IgD-negative memory B cell (primary cell): ENCODE measurements at regions not wholly inside any gene's neighbourhood (a gene's known extent, or its start where the extent isn't known, plus 50 kb on each side); places are given as distances from the start of the nearest gene placed in this dataset.
"Not testable (repeated sequence)": the region's sequence is repeated elsewhere in the genome, so short reads cannot be mapped to it uniquely, and the experiment has no call there.

Source experiments
- H3K27ac Mint-ChIP-seq, 3 donors: one replicate each; pipeline ENCODE4 v1.8.0; 2020 to 2022; ENCODE audit warnings: mild to moderate bottlenecking in 3 of 3, mixed read lengths in 3 of 3, moderate library complexity in 1 of 3
- H3K27me3 Mint-ChIP-seq: one replicate; pipeline ENCODE4 v1.8.0; 2021; ENCODE audit warnings: mixed read lengths
- H3K36me3 Mint-ChIP-seq: one replicate; pipeline ENCODE4 v1.8.0; 2020; ENCODE audit warnings: mild to moderate bottlenecking, mixed read lengths
- H3K4me1 Mint-ChIP-seq, 3 donors: one replicate each; pipeline ENCODE4 v1.8.0; 2020 to 2022; ENCODE audit warnings: mixed read lengths in 3 of 3, mild to moderate bottlenecking in 1 of 3
- H3K4me3 Mint-ChIP-seq, 4 donors: one replicate each; pipeline ENCODE4 v1.8.0; 2020 to 2022; ENCODE audit warnings: mild to moderate bottlenecking in 4 of 4, mixed read lengths in 4 of 4, moderate library complexity in 3 of 4
- H3K9me3 Mint-ChIP-seq, 3 donors: one replicate each; pipeline ENCODE4 v1.8.0; 2020 to 2021; ENCODE audit warnings: mixed read lengths in 3 of 3, mild to moderate bottlenecking in 1 of 3

- Mint-ChIP-seq H3K9me3 (peaks cover 2 to 5% (median 3%) of the 10 kb centered on the region in 3 donors), H3K27me3 (peaks cover 1% of the 10 kb centered on the region), H3K4me3 (no peak overlapping the region), H3K27ac (no peak overlapping the region), H3K4me1 (peaks cover 10 to 19% (median 12%) of the 10 kb centered on the region in 3 donors), H3K36me3 (peaks cover 13% of the 10 kb centered on the region)
These were observed 67.2 kb upstream of the ACYP2 start for GRCh38 chr2:54048117-54048785.

DNA sequence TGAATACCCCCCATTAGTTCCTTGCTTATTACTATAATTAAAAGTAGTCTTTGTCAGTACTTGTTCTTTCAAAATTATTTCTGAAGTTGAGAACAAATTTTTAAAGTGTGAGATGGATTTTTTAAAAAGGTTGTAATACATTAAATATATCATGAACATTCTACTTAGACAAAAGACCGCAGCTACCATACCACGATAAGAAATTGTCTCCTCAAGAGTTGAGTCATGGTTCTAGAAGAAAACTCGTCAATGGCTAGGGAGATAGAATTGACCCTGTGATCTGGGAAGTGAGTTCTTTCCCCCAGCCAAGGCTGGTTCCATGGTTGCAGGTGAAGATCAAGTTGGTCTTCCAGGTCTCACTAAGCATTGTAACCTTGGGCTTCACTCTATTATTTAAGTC is 67.8 kb upstream of the ACYP2 start:
- Mint-ChIP-seq H3K4me3 (no peak overlapping the region), H3K36me3 (peaks cover 13% of the 10 kb centered on the region), H3K9me3 (peaks cover 2 to 5% (median 2%) of the 10 kb centered on the region in 3 donors), H3K27me3 (peaks cover 1% of the 10 kb centered on the region), H3K27ac (no peak overlapping the region), H3K4me1 (peaks cover 7 to 17% (median 8%) of the 10 kb centered on the region in 3 donors)

DNA sequence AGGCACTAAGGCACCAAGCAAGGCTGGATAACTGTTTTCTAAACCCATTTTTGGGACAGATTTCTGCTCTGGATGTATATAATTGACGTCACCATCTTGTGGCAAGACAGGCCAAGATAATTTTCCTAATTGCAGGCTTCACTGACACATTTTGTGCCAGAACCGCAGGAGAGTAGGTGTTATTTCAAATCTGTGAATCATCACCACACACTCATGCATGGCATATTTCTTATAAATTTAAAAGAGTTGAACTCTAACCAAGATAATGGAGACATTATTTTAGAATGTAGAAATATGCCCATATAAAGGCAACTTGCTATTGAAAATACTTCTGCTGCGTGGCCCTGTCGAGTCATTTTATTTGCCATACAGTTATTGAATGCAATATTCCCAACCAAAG is 68.3 kb upstream of the ACYP2 start:
- Mint-ChIP-seq H3K4me1 (peaks cover 6 to 12% (median 7%) of the 10 kb centered on the region in 3 donors), H3K36me3 (peaks cover 13% of the 10 kb centered on the region), H3K27ac (no peak overlapping the region), H3K27me3 (peaks cover 1% of the 10 kb centered on the region), H3K4me3 (no peak overlapping the region), H3K9me3 (peaks cover 2 to 5% (median 2%) of the 10 kb centered on the region in 3 donors)

DNA sequence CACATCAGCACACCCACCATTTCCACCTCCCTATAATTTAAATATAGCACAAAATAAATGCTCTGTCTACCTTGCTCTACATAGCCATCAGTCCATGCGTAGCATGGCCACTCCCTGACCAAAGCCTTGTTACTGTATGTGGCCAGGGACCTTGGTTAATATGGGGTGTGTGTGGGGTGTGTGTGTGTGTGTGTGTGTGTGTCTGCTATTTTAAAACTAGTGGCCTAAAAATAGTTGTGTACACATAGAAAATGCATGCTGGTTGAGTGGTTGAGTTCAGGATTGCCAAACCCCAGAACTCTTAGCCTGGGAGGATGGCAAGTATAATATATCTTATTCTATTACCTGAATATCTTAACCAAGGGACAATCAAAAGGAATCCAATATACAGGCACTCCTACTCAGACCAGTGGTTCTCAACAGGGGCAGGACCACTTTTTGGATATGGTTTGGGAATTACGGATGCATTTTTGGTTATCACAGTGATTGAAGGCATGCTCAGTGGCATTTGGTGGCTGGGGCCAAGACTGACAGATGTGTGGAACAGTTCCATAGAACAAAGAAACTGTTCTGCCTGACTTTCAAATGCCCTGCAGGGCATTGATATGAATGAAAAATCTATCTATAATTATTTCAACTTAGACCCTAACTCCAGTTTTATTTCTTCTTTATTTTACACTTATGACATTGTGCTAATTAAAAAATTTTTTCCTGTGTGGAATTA is 72.3 kb upstream of the PSME4 start:
- Mint-ChIP-seq H3K4me3 (no peak overlapping the region), H3K27me3 (peaks cover 1% of the 10 kb centered on the region), H3K27ac (no peak overlapping the region), H3K4me1 (peaks cover 0 to under 1% (median 0%) of the 10 kb centered on the region in 3 donors), H3K36me3 (peaks cover 4% of the 10 kb centered on the region), H3K9me3 (peaks cover 2 to 5% (median 2%) of the 10 kb centered on the region in 3 donors)

DNA sequence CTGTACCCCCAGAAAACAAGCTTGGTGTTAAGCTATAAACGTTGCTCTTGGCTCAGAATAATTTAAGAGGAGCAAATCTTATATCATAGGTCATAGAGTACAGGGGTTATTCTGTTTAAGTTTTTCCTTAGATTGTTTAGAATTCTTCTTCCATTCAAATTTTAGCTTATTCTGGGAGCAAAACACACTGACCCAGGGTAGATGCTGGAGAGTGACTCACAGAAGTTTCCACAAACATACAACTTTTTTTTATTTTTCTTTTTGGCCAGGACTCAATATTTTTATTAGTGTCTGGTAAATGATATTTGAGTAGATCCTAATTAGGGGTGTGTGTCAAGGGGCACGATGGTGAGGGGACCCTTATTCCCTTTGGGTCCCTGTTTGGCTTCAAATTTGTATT is 71.5 kb upstream of the PSME4 start:
- H3K27ac Mint-ChIP-seq = no peak overlapping the region
- no peak overlapping the region for H3K4me3 Mint-ChIP-seq
- H3K36me3 Mint-ChIP-seq = peaks cover 4% of the 10 kb centered on the region
- peaks cover 1% of the 10 kb centered on the region for H3K27me3 Mint-ChIP-seq
- no peaks in the 10 kb centered on the region for H3K4me1 Mint-ChIP-seq
- H3K9me3 Mint-ChIP-seq = peaks cover 2 to 5% (median 2%) of the 10 kb centered on the region in 3 donors

DNA sequence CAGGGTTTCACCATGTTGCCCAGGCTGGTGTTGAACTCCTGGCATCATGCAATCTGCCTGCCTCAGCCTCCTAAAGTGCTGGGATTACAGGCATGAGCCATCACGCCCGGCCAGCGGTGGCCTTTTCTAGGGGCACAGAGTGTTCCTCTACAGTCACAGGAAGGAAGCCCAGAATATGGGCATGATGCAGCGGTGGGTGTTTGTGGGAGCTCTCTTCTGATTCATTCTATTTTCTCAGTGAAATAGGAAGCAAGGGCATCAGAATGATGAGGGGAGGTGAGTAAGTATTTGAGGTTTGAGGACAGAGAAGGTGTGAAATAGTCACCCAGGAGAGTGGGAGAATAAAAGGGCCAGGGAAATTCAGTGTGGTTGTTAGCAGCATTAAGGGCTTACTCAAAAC is 70.3 kb upstream of the PSME4 start:
- peaks cover 1% of the 10 kb centered on the region for H3K27me3 Mint-ChIP-seq
- H3K36me3 Mint-ChIP-seq = peaks cover 4% of the 10 kb centered on the region
- no peak overlapping the region for H3K4me3 Mint-ChIP-seq

DNA sequence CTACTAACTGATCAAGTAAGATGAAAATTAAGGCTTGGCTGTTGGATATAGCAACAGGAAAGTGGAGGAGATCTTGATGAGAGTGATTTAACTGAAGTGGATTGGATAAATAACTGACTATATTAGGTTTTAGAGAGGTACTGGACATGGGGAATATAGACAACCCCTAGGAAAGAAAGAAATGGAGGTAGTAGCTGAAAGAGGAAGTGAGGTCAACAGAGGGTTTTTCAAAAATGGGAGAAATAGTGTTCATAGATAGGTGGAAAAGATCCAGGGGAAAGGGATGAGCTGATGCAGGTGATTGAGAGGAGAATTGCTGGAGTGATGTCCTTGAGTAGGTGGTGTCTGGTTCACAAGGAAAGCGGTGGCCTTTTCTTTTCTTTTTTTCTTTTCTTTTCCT is 69.9 kb upstream of the PSME4 start:
- Mint-ChIP-seq H3K27ac (no peak overlapping the region), H3K4me1 (peaks cover 0 to 2% (median 0%) of the 10 kb centered on the region in 3 donors), H3K9me3 (peaks cover 2 to 5% (median 2%) of the 10 kb centered on the region in 3 donors), H3K27me3 (peaks cover 1% of the 10 kb centered on the region), H3K4me3 (no peak overlapping the region), H3K36me3 (peaks cover 4% of the 10 kb centered on the region)

More for the DNA sequence above, 70.3 kb upstream of the PSME4 start:
- Mint-ChIP-seq H3K4me1 (peaks cover 0 to 2% (median 0%) of the 10 kb centered on the region in 3 donors), H3K27ac (no peak overlapping the region), H3K9me3 (peaks cover 2 to 5% (median 2%) of the 10 kb centered on the region in 3 donors)

GRCh38 chr2:54040250-54040649 is 69.5 kb upstream of the PSME4 start:
- Mint-ChIP-seq H3K36me3 (peaks cover 3% of the 10 kb centered on the region), H3K27ac (no peak overlapping the region), H3K27me3 (peaks cover 1% of the 10 kb centered on the region), H3K4me3 (no peak overlapping the region), H3K4me1 (peaks cover 0 to 2% (median 0%) of the 10 kb centered on the region in 3 donors), H3K9me3 (peaks cover 2 to 4% (median 2%) of the 10 kb centered on the region in 3 donors)

DNA sequence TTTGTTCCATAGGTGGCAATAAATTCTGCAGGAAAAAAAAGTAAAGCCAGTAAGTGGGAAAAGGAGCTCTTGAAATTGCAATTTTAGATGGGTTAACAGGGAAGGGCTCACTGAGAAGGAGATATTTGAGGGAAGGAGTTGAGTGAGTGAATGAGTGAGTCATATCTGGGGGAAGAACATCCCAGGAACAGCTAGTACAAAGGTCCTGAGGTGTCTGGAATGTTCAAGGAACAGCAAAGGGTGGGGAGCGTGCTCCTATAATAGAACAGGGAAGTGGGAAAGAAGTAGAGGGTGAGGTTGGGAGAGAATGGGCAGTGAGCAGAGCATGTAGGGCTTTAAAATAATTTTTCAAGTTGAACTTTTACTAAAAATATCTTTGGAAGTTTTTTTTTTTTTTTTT is 68.0 kb upstream of the PSME4 start:
- Mint-ChIP-seq H3K9me3 (no peaks in the 10 kb centered on the region), H3K27me3 (no peaks in the 10 kb centered on the region), H3K36me3 (no peaks in the 10 kb centered on the region), H3K4me1 (peaks cover 0 to 2% (median 0%) of the 10 kb centered on the region in 3 donors), H3K4me3 (no peak overlapping the region), H3K27ac (no peak overlapping the region)

DNA sequence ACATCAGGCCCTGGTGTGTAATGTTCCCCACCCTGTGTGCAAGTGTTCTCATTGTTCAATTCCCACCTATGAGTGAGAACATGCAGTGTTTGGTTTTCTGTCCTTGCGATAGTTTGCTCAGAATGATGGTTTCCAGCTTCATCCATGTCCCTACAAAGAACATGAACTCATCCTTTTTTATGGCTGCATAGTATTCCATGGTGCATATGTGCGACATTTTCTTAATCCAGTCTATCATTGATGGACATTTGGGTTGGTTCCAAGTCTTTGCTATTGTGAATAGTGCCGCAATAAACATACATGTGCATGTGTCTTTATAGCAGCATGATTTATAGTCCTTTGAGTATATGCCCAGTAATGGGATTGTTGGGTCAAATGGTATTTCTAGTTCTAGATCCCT is 60.5 kb upstream of the PSME4 start:
- H3K4me3 Mint-ChIP-seq, H3K27me3 Mint-ChIP-seq, H3K9me3 Mint-ChIP-seq, H3K27ac Mint-ChIP-seq, H3K36me3 Mint-ChIP-seq, H3K4me1 Mint-ChIP-seq: not testable (repeated sequence)

DNA sequence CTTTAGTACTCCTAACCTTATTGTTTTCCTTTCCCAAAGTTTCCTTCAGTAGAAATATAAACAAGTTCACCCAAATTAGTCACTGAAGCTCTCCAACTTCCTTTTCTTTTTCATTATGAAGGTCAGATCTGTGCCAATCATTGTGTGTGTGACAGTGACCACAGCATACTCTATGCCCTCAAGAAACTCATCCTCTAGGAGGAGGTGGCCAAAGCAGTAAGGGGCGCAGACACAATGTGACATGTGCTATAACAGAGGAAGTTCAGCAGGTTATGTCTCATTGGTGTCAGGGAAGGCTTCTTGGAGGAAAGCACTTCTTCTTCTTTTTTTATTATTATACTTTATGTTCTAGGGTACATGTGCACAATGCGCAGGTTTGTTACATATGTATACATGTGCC is 60.0 kb upstream of the PSME4 start:
- H3K27ac Mint-ChIP-seq = no peak overlapping the region
- H3K36me3 Mint-ChIP-seq = peaks cover 10% of the 10 kb centered on the region
- no peak overlapping the region for H3K4me3 Mint-ChIP-seq
- no peaks in the 10 kb centered on the region for H3K9me3 Mint-ChIP-seq
- peaks cover 2 to 5% (median 3%) of the 10 kb centered on the region in 3 donors for H3K4me1 Mint-ChIP-seq
- H3K27me3 Mint-ChIP-seq = no peaks in the 10 kb centered on the region

- no peak overlapping the region for H3K27ac Mint-ChIP-seq
These were observed 59.6 kb upstream of the PSME4 start for GRCh38 chr2:54030396-54030741.

GRCh38 chr2:54029721-54030395 is 59.1 kb upstream of the PSME4 start:
- Mint-ChIP-seq H3K4me1 (peaks cover 3 to 5% (median 4%) of the 10 kb centered on the region in 3 donors), H3K4me3 (no peak overlapping the region), H3K9me3 (peaks cover 0 to 6% (median 1%) of the 10 kb centered on the region in 3 donors), H3K27me3 (no peaks in the 10 kb centered on the region), H3K27ac (no peak overlapping the region), H3K36me3 (peaks cover 15% of the 10 kb centered on the region)

More at GRCh38 chr2:54030396-54030741, 59.6 kb upstream of the PSME4 start:
- no peak overlapping the region for H3K4me3 Mint-ChIP-seq
- H3K4me1 Mint-ChIP-seq = peaks cover 3 to 5% (median 4%) of the 10 kb centered on the region in 3 donors
- no peaks in the 10 kb centered on the region for H3K27me3 Mint-ChIP-seq
- H3K36me3 Mint-ChIP-seq = peaks cover 12% of the 10 kb centered on the region
- peaks cover 0 to under 1% (median 0%) of the 10 kb centered on the region in 3 donors for H3K9me3 Mint-ChIP-seq

DNA sequence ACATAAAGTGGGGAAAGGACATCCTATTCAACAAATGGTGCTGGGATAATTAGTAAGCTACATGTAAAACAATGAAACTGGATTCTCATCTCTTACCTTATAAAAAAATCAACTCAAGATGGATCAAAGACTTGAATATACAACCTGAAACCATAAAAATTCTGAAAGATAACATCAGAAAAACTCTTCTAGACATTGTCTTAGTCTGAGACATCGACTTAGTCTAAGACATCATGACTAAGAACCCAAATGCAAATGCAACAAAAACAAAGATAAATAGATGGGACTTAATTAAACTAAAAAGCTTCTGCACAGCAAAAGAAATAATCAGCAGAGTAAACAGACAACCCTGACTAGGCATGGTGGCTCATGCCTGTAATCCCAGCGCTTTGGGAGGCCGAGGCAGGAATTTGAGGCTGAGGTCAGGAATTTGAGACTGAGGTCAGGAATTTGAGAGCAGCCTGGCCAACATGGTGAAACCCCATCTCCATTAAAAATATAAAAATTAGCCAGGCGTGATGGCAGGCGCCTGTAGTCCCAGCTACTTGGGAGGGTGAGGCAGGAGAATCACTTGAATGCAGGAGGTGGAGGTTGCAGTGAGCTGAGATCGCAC is 54.8 kb upstream of the PSME4 start:
- Mint-ChIP-seq H3K9me3 (peaks cover 0 to 15% (median 5%) of the 10 kb centered on the region in 3 donors), H3K36me3 (peaks cover 20% of the 10 kb centered on the region)
- not testable (repeated sequence) for H3K27ac Mint-ChIP-seq, H3K4me3 Mint-ChIP-seq, H3K27me3 Mint-ChIP-seq, H3K4me1 Mint-ChIP-seq

DNA sequence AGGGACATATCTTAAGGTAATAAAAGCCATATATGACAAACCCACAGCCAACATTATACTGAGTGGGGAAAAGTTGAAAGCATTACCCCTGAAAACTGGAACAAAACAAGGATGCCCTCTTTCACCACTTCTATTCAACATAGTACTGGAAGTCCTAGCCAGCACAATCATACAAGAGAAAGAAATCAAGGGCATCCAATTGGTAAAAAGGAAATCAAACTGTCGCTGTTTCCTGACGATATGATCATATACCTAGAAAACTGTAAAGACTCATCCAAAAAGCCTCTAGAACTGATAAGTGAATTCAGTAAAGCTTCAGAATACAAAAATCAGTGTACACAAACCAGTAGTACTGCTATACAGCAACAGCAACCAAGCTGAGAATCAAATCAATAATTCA is 53.8 kb upstream of the PSME4 start:
- no peaks in the 10 kb centered on the region for H3K27me3 Mint-ChIP-seq
- H3K9me3 Mint-ChIP-seq = peaks cover 0 to 16% (median 5%) of the 10 kb centered on the region in 3 donors
- H3K4me1 Mint-ChIP-seq = peaks cover 3 to 5% (median 4%) of the 10 kb centered on the region in 3 donors
- H3K27ac Mint-ChIP-seq = no peak overlapping the region
- H3K4me3 Mint-ChIP-seq = no peak overlapping the region
- H3K36me3 Mint-ChIP-seq = peaks cover 23% of the 10 kb centered on the region
